Activated T-cell treated with anti-CD3 and anti-CD28 coated beads for 48 hours (primary cell): ENCODE measurements at regions not wholly inside any gene's neighbourhood (a gene's known extent, or its start where the extent isn't known, plus 50 kb on each side); places are given as distances from the start of the nearest gene placed in this dataset.

Source experiments
- DNase-seq: peaks from one replicate; pipeline ENCODE4 v3.0.0-alpha.2; 2020; ENCODE audit warnings: low read depth

DNA sequence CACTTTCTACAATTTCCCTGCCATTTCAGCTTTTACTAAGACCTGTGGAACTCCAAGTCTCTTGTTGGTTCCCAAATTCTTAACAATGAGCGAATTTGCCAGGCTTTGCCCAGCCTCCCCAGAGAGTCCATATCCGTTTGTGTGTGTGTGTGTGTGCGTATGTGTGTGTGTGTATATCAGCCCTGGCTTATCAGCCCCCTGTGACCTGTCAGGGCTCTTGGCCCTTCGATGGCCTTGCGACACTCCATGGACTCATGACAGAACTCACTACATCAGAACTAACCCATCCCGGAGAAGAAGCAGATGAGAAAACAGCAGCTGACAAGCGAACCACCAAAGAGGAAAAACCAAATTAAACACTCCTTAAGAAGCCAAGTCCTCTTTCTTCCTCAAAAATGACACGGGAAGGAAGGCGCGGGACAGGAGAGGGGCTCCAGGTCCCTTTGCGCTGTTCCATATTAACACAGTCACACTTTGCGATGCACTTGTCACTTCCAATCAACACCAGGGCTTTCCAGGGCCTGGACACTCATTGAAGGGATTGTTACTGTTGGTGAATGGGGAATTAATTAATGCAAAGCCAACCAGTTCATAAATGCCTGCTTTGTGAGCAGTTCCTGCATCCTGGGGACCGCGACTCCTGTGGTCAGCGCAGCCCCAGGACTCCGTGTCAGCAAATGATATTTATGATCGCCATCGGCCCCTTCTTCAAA is 524.0 kb downstream of the CD83 start:
- no peak for DNase-seq

DNA sequence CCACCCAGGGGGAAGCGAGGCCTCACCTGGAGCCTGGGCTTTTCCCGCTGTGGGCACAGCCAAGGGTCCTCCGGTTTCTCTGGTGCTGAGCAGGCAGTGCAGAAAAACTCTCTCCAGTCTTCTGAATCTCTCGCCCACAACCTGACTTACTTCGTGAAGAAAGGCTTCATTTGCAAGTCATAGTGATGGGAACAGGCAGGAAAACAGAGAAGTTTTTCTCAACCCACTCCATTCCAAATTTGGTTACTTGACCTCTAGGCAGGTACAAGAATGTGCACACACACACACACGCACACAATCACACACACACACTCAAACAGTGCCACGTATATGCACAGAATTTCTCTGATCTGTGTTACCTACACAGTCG is 524.5 kb downstream of the CD83 start:
- DNase-seq = no peak

DNA sequence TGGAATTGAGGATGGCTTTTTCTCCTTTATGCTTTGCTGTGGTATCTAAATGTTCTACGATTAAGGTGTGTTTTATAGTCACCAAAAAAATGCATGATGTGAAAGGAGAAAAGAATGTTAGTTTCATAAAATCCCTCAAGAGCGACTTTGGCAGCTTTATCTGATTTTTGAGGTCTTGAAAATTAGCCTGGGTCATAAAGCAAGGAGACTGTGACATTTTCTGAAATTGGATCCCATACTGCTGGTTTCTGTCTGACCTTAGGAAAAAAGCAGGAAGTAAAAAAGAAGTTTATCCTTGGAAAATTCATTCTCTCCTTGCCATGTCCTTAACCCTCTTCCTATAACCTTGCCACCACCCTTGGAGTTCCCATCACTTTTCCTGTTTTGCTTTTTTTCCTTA is 525.3 kb downstream of the CD83 start:
- no peak for DNase-seq

DNA sequence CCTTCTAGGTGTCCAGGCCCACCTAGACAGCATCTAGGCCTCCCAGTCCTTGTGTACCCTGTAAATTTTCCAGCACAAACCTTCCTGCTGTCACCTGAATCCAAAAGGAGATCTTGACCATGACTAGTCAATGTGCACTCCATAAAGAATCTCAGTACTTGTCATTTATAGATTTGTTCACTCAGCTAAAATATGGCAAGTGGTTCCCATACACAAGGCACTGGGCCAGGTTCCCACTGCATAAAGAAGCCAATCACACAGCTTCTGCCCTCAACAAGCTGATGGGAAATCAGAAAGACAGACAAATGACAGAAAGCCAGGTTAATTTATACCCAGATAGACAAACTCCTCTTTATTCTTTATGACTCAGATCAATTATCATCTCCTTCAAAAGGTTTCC is 526.8 kb downstream of the CD83 start:
- DNase-seq = no peak

DNA sequence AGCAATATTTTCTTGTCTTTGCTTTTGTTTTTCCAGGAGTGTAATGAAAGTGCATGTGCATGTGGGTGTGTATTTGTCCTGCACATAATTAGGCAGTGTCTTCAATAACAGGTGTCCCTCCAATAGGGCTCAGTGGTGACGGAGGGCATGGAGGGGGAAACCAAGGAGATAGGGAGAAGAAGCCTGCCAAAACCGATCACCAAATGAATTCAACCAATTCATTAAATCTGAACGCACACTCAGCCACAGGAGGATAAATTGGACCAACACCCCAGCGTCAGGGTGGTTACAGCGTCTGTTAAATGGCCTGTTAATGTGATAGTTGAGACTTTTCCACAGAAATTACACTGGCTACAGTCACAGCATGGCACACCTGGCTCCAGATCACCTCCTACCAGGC is 527.6 kb downstream of the CD83 start:
- no peak for DNase-seq

DNA sequence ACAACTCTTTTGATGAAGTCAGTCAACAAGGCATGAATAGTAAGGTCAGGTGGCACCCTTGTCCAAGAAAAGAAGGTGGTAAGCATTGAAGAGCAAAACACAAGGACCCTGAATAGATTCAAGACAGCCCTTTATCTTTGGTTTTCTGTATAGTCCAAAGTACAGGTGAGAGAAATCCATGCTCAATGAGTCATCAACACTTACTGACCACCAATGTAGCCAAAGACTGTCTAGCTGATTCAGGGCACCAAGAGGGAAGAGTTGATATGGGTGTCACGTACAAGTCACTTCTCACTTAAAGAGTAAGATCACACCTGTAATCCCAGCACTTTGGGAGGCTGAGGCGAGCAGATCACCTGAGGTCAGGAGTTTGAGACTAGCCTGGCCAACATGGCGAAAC is 528.3 kb downstream of the CD83 start:
- DNase-seq = no peak

DNA sequence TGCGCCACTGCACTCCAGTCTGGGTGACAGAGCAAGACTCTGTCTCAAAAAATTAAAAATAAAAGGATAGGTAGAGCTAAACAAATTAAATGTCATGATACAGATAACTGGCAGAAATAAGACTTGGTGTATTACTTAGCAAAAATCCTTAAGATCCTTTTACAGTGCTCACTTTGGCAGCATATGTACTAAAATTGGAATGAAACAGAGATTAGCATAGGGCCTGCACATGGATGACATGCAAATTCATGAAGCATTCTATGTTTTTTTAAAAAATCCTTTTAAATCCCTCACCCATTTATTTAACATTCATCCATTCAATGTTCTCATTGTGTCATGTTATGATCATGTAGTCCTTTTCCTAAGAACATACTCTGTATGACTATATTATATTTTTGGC is 528.8 kb downstream of the CD83 start:
- DNase-seq = no peak

DNA sequence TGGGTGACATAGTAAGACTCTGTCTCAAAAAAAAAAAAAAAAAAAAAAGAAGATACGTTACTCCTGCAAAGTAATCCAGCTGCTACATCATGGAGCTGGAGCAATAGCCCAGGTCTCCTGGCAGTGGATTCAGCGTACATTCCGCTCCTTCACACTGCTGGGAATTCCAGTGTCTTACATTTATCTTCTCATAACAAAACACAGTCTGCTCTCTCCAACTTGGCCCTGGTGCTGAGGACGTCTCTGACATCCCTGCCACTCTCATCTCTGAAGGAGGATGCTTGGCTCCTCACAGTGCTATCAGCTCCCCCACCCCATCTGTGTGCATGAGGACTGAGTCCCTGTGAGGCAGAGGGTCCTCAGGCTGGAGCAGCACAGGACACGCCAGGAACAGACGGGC is 529.8 kb downstream of the CD83 start:
- DNase-seq = no peak

DNA sequence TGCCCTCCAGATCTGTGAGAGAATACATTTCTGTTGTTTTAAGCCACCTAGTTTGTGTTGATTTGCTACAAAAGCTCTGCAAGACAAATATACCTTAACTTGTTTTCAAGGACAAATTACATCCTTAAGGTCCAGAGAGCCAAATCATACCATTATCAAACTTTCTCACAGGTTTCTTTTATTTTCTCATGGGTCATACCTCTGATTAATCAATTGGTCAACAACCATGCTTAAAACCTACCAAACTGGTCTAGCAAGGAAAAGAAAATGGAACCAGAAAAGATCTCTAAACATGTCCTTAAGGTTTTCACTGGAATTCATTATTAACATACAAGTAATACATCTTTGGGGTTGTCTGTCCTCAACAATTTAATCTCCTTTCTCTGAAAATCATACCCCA is 535.0 kb downstream of the CD83 start:
- DNase-seq = no peak

DNA sequence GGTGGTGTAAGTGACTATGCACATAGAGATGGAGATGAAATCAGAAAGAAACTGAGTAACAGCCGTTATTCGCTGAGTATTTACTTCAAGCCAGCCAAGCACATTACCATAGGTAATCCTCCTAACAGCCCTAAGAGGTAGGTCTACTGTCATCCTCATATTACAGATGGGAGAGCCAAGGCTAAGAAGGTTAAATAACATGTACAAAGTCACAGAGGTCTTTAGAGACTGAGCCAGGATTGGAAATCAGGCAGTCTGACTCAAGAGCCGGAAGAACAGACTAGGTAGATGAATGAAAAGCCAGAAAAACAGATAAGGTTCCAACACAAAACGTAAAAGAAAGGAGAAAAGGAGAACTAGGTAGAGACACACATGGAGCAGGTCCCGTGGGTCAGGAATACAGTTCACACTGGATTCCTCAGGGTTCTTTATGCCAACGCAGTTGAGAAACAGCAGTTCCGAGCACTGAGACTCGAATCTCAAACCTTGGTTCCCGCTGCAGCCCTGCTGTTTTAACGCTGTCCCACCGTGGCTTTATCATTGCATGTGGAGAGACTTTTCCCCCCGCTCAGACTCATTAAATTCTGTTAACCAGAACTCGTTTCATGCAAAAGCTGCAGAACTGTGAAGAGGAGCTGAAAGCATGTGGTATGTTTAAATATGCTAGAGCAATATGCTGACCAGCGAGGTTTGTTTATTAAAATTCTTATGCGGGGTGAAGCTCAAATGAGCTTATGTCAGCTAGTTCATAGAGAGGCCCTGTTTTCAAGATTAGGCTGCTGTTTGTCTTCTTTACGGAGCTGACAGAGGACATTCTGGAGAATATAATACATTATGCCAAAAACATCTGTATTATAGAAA is 537.9 kb downstream of the CD83 start:
- DNase-seq = no peak

DNA sequence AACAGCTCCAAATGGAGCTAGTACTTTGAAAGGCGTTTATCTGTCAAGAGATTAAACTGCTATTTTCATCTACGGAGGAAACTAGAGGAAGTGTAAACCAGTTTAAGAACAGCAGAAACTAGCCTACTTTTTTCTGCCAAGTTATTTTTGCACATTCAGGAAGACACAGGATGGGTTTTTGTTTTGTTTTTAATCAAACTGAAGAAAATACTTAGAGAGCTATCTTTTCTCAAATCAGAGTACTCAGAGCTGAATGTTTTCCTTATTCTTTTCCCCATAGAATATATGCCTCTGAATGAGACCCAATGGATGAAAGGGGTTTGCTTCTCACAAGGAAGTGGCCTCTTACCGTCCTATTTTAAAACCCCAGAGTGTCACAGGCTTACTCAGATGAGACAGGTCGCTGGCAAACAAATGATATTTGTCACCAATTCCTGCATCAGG is 538.5 kb downstream of the CD83 start:
- no peak for DNase-seq

DNA sequence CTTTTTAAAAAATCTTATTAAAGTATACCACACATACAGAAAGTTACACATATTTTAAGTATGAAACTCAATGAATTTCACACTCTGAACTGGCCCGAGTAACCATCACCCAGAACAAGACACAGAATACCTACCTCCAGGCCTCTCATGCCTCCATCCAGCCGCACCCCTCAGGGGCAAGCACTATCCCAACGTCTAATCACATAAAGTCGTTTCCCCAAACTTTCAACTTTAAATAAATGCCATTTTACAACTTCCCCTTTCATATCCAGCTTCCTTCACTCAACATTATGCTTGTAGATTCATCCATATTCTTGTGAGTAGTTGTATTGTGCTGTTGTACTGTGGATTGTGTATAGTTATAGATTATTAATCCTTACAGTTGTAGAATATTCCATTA is 539.1 kb downstream of the CD83 start:
- no peak for DNase-seq

DNA sequence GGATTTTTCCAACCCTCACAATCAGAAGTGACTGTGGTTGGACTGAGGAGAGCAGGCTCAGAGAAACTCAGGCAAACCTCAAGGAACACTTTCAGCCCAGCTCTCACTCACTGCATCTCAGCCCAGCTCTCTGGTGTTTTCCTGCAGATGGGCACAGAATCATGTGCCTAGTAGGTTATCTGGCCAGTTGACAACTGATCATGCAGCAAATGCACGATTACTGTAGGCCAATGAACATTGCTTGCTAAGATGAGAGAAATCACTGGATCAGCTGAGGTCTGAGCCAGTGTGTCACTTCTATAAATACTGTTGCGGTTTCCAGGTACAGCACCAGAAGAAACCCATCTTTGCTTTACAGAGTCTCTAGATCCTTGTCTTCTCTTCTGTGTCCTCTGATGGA is 540.5 kb downstream of the CD83 start:
- no peak for DNase-seq

DNA sequence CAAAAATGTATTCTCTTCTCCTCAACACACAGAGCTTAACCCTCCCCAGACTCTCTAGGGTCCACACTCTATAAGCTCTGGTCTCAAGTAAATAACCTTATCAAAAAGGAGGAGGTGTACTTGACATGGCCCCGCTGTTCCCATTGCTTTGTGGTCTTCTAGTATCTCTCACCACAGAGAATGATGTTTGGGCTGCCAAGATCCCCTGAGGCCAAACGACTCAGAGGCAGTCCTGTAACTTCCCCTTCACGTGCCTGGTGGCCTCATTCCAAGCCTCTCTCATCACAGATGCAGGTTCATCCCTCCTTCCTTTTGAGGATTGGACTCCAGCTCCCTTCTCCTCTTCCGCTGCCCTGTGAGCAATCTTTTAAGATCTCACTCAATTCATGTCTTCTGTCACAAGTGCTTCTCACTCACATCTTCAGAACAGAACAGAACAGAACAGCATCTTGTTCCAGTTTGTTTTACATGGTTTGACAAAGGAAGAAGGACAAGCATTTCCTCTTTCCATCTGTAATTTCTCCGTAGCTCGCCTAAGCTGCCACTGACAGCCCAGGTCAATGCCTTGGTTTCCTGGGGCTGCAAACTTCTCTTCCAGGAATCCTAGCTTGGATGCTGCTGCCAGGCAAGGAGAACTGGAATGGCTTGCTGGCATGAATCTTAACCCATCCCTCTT is 541.5 kb downstream of the CD83 start:
- no peak for DNase-seq

DNA sequence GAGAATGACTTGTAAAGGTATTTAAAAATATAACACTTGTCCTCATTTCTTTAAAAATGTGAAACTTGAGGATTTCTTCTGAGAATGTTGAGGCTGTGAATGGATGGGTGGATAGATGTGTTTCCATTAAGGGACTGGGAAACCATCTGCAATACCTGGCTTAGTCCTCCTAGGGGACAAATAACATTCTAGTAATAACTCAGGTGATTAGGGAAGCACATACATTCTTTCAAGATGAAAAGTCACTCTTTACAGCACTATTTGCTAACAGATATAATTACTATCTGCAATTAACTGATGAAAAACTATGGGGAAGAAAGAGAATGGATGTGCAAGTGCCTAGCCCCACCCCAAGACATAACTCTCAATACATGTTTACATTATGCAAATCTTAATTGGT is 542.3 kb downstream of the CD83 start:
- no peak for DNase-seq

DNA sequence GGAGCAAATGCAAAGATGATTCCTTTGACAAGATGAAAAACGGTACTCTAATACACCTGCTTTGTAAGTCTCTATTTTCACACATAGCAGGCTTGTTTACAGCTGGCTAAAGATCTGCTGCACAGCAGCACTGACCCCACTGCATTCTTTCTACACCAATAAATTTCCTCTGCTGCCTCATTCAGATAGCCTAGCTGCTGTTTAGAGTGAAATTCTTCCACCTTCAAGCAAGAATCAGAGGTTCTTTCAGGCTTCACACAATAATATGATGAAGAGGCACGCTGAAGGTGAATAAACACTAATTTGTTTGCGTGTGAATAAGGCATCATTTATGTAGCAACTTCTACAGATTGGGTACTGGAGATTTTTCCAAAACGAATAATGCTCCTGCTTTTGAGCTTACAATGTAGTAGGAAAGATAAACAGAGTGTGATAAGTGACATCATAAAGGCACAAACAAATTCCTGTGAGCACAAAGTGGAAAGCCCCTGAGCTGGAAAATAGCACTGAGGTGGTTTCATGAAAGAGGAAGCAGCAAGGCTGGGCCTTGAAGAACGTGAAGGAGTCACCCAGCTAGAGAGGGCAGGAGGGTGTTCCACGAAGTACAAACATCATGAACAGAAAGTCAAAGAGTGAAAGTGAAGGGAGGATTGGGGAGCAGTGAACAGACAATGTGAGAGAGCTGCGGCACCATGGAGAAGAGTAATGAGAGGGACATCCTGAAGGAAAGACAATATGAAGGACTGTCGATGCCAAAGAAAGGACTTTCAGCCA is 543.4 kb downstream of the CD83 start:
- DNase-seq = no peak

DNA sequence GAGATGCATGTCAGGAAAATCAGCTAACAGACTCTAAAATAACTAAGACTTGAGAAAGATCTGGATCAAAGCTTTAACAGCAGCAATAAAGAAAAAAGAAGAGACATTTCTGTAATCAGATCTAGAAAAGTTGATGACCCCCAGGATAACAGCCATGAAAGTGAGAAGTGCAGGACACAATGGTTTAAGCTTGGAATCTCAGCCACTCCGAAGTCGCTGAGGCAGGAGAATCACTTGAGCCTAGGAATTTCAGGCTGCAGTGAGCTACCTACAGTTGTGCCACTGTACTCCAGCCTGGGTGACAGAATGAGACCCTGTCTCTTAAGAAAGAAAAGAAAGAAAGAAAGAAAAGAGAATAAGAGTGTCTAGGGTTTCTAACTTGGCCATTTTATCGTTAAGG is 544.1 kb downstream of the CD83 start:
- no peak for DNase-seq

DNA sequence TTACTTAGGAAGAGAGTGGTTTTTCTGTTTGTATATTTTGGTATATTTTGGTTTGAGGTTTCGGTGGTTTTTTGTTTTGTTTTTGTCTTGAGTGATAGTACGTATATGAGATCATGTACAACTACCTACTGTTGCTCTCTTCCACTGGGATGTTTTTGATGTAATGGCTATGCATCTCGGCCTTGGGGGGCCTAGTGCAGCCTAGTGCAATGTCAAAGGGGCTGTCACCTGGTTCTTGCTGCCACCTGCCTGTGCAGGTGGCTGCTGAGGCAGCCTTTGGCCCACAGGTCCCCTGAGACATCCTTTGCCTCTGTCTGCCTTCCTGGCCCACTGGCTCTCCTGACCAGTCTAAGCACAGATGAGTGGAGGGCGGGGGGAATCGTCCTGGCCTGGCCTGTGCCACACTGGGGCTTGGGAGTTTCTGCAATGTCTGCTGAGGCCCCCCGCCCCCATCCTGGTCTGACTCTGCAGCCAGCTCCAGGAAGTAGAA is 546.6 kb downstream of the CD83 start:
- no peak for DNase-seq

DNA sequence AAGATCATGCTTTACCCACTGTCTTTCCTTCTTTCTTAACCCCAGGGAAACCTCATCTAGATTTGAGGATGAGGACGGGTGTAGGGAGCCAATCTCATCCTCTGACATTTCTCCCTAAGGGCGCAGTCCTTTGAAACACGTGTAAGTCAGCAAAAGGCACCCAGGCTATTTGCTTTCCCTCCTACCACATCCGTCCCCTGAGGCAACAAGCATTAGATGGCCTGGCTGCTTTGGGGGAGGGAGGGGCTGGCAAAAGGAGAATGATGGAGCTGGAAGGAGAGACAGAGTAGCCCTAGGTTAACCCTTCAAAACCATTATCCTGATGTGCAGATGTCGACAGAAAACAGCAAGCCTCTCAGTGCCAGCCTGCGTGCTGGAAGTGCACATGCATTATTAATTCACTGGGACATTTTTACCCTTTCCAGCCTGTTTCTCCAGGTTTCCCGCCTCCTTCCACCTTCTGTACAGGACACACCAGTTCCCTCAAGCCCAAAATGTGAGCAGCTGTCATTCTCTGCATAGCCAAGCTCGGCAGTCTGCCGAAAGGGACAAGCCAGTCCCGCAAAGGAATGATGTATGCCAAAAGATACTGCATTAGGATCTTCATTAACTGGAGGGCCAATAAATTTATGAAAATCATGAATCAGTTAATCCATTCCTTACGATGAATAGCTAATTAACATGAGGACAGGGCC is 547.2 kb downstream of the CD83 start:
- no peak for DNase-seq

DNA sequence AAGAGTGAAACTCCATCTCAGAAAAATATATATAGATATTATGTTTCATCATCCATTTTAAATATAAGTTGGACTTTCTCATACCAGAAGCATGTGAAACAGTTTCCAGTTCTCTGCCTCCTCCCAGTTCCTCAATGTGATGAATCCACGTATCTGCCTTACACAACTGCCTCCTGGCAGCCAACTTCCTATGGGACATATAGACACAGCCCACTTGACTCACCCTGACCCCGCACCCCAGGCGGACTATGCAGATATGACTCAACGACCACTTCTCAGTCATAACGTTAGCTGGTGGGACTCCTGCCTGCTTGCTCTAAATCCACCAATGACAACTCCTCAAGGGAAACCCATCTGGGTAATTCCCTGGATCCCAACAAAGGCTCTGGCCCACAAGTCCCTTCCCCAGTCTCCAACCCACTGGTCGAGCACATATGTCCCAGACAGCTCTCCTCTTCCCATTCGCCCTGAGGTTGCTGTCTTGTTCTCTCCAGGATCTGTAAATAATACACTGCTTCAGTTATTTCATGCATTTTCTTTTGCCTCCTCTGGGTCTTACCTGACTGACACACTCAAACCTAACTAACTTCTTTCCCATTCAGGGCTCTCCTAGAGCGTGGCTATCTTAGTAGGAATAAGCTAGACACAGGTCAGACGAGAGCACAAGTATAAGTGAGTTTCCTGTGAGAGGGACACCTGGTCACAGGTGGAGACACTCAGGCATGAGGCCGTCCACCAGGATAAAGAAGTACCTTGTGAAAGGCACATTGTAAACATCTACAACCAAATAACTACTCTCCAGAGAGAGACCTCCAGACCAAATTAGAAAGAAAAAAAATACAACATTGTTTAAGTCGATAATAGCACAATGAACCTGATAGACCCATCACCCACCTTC is 548.5 kb downstream of the CD83 start:
- DNase-seq = peak; percentile 61

DNA sequence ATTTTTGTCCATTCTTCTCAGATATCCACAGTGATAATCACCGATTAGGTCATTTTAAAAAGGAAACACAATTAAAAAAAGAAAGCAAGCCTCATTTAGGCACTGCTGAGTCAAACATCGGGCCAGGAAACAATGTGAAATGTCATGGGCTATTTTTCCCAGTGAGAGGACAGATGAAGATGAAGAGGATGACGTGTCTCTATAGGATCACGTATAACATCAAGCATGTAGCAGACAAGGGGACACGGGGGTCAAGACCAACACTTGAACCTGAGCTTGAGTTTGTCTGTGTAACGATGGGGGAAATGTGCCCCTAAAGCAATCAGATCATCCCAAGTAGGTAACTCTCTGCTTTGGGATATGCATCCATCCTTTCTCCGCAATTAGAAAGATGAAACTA is 553.2 kb downstream of the CD83 start:
- no peak for DNase-seq
